GM19035 (cell line): ENCODE measurements at regions not wholly inside any gene's neighbourhood (a gene's known extent, or its start where the extent isn't known, plus 50 kb on each side); places are given as distances from the start of the nearest gene placed in this dataset.

Experiments used
- ATAC-seq: cut with Tn5 transposase; IDR thresholded peaks from one replicate; pipeline ENCODE4 v1.9.1; 2021; ENCODE audit not compliant: unreplicated experiment

DNA sequence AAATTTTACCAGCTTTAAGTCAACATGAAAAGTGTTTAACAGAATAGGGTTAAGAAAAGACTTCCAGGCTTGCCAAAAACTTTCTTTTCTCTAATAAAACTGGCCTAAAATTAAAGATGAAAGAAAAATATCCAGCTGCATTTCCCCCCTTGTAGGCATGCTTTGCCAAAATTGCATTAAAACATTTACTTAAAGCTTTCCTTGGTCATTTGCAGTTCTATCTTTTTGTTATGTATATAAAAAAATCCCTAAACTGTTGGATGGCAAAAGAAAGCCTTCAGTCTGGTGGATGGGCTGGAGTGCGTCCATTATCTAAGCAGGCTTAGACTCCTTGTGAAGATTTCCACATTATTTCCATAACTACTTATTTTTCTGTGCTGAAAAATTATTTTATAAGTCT lies 105.4 kb upstream of the DSEL start:
- ATAC-seq = no peak

DNA sequence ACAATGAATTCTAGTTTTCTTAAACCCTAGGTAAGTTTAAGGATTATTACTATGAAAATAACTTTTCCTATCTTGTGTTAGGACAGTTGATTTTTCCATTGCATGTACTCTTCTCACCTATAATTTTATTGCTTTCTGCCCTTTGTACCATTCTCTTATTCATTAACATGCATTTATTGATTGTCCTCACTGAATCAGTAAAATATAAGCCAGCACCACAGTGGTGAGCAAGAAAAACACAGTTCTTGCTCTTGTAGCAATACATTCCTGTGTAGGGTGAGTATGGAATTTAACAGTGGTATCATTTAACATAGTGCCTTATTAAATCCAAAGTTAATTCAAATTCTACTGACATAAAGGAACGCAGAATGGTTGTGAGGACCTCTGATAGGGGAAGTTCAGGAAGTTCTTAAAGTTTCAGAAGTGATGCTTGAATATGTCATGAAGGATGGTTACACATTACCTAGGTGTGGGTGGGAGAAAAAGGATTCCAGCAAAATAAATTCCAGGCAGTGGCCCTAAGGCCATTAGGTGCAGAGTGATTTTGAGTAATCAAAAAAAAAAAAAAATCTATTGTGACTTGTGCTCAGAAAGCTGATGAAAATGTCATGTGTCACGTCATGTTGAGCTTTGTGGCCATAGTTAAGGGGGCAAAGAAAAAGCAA lies 104.7 kb upstream of the DSEL start:
- no peak for ATAC-seq

DNA sequence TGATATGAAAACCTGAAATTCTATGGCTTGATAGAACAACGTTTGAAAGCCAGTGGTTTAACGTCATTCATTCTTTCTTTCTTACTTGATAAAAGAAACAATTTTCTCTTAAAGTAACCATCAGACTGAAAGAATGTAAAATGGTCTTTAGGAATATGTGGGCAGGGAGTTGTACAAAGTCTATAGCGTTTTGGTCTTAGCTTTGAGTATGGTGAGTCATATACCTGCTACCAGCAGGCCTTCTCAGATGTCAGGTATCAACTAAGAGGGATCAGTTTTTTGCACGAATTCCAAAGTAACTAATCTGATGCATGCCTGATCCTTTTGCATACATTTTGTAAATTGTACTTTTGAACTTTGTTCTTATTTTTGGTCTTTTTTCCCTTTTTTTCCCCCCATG lies 101.5 kb upstream of the DSEL start:
- ATAC-seq = no peak

DNA sequence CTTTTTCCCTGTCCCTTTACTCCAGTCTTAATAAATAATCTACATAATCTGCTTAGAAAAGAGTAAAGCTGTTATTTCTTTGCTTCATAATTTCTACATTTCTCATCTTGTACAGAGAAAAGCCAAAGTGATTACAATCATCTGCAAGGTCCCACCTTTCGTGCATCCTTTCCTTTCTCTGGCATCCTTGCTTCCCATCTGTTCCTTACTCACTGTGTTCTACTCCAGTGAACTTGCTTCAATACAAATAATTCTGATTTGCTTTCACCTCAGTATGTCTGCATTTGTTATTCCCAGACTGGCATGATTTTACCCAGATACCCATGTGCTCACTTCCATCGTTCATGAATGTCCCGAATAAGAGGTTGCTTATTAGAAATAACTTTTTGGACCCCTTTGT lies 99.4 kb upstream of the DSEL start:
- no peak for ATAC-seq

DNA sequence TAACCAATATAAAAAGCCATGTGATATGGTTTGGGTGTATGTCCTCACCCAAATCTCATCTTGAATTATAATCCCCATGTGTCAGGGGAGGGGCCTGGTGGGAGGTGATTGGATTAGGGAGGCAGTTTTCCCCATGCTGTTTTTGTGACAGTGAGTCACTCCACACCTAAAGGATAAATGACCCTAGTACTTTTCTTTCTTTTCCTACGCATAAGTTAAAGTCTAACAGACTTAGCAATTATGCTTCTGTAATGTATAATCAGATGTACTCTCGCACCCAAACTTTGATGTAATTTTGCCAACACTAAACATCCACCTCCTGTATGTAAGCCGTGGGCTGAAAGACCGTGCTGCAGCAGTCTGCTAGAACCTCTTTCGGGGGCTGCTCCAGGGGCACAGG lies 97.2 kb upstream of the DSEL start:
- no peak for ATAC-seq

DNA sequence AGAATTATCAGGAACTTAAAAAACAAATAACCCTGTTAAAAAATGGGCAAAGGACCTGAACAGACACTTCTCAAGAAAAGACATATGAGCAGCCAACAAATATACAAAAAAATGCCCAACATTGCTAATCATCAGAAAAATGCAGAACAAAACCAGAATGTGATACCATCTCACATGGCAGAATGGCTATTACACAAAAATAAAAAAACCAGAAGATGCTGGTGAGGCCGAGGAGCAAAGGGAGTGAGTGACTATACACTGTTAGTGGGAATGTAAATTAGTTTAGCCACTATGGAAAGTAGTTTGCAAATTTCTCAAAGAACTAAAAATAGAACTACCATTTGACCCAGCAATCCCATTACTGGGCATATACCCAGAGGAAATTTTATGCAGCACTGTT lies 95.8 kb upstream of the DSEL start:
- ATAC-seq = no peak

DNA sequence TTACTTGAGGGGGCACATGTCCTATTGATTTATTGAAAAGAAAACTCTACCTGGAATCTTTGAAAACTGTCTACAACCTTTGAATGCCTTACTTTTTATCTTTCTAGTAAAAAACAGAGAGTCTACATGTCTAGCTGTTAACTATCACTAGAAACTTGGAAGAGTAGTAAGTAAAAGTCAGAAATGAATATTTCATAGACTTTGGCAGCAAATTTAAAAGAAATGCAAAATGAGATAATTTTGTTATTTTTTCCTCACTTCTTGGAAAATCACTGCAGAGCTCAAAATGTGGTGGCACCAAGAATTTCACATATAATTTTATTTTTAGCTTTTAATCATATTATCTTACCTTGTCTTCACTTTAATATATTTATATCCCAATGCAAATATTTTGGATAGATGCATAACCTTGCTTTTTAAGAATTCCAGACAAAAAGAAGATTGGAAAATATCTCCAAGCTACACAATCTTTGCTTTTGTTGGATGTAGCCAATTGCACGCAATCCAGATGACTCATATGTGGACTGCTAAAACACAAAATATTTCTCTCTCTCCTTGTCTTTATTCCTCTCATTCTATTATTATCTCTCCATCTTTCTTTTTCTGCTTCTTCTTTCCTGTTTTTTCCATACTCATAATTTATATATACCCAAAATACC lies 92.2 kb upstream of the DSEL start:
- no peak for ATAC-seq

DNA sequence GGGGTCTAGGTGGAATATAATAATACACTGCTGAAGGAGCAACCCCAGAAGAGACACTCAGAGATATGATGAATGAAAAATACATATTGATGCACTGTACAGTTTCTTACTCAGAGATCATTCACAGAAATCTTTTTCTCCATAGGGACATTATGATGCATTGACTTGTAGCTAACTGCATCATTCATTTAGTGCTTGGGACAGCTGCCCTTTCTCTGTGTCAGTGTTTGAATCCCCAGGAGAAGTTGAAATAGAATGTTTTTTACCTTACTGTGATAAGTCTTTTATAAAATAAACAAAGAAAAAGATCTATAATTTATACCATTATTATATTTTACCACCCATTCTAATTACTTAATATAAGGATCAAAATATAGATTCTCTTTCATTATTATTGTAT lies 91.7 kb upstream of the DSEL start:
- ATAC-seq = no peak

DNA sequence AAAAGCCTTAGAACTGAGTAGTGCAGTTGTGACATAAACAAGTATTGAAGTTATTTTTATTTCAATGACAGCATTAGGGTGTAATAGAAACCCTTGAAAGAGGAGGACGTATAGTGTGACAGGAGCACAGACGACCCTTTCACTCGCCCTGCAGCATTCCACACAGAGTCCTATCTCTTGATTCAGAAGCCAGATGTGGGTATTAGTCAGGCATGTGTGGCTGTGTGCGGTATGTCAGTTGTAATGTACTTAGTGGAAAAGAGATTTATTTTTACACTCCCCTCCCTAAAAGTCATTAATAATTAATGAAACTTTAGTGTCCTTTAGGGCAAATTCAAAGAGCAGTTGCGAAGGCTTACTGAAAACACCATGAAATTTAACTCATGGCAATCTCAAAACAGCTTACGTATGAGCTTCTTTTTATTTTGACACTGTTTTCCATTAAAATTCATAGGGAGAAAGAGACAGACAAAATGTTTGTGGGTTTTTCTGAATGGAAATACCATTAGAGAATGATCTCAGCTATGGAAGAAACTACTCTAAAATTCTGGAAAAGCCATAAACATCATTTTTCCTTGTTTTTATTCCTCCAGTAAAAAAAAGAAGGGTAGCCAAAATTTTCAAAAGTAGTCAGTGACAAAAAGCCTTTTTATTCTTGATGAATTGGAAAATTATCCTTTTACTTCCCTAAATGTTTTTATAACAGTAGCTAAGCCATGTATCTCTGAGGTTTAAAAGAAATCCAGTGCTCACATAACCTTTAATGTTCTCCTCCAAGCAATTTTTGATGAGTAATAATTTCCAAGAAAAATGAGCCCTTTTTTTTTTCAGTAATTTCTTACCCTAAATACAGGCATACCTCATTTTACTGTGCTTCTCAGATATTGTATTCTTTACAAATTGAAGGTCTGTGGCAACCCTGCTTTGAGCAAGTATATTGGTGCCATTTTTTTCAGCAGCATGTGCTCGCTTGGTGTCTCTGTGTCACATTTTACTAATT lies 84.0 kb upstream of the DSEL start:
- ATAC-seq = no peak

DNA sequence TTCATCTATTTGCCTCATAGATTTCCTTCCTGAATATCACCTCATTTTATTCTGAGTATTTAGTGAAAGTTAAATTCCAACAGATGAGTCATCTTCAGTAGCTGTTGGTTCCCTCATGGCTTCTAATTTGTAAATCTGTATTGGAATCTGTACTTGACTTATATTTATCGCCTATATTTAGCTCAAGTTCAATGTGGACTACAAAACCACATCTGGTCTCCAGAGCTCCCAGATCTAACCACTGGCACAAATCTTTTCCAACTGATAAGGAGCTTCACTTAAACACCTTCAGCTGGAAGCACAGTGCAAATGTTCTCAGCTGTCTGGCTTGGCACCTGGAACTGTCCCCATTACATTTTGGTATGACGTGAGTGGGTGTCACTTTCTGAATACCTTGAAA lies 82.8 kb upstream of the DSEL start:
- ATAC-seq = no peak

DNA sequence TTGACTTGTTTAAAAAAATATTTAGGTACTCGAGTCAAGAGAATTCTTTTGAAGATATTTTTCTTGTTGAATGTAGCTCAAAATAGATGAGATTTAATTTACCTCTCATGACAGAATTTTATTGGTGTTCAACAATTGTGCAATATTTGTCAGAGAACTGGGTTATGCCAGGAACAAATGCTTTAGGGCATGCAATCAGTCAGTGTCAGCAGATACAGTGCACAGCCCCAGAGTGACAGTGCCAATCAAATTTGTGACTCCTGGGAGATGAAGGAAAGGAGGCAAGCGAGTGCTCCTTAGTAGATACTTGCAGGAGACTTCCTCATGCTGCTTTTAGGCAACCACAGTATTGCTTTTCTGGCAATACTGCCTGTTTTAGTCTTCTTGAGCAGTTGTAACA lies 81.2 kb upstream of the DSEL start:
- no peak for ATAC-seq

DNA sequence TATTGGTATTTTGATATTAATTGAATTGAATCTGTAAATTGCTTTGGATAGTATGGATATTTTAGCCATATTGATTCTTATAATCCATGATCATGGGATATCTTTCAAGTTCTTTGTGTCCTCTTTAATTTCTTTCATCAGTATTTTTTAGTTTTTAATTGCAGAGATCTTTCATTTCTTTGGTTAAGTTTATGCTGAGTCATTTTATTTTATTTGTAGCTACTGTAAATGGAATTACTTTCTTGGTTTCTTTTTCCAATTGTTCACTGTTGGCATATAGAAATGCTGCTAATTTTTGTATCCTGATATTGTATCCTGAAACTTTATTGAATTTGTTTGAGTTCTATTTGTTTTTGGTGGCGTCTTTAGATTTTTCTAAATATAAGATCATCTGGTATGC lies 79.5 kb upstream of the DSEL start:
- ATAC-seq = no peak

DNA sequence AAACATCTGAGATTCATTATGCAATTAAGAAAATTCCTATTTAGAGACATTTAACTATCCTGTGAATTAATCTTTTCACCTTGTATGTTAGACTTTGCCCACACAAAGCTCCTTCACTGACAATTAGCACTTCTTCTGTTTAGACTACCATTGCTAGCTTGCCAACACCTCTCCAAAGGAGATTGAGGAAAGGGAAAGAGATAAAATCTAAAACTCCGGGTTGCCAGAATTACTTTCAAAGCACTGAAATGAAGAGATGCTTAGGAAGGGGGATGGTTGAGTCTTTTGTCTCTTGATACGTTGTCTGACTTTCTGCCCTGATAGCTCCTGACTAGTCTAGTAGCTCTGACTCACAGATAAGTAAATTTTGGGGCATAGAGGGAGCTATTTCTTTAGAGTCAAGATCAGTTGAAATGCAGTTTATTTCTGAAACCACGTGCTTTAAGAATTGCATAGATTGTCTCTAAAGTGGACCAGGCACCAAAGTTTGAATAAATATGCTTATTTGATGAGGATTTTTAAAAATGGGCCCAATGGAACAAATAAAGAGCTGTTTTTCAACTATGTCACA lies 74.1 kb upstream of the DSEL start:
- no peak for ATAC-seq

DNA sequence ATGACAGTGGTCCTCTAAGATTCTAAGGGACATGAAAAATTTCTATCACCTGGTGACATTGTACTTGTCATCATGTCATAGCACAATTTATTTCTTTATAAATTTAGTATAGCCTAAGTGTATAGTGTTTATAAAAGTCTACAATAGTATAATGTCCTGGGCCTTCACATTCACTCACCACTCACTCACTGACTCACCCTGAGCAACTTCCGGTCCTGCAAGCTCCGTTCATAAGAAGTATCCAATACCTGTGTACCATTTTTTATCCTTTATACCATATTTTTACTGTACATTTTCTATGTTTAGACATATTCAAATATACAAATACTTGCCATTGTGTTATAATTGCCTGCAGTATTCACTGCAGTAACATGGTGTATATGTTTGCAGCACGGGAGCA lies 72.8 kb upstream of the DSEL start:
- no peak for ATAC-seq

DNA sequence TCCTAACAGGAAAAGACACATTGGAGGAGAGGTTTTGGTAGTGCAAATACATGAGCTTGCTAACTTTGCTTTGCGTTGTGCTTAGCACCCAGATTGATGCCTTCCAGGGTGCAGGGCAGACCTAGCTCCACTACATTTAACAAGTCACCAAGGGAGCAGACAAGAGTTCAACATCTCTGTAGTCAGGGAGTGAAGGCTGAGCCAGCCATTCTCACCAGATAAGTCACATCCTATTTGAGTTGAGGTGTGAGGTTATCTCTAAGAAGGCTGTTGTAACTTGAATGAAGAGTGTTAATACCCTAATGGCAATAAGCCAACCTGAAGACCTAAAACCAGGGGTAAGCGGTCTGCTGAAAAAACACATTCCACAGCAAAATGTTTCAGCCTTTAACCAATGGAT lies 69.6 kb upstream of the DSEL start:
- no peak for ATAC-seq

DNA sequence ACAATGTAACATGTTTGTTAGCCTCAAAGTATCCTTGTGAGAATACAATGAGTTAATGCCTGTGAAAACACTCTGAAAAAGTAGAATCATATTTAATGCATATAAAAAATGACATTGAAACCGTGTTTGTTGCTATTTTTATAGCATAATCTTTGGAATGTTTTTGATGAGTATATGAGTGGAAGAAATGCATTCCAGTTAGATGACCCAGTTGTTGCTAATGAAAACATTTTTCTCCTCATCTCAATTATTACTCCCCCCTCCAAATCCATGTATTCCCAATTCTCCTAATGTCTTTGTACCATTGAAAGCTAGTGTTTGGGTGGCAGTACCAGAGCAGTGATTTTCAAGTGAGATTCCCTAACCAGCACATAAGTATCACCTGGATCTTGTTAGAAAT lies 67.1 kb upstream of the DSEL start:
- no peak for ATAC-seq

DNA sequence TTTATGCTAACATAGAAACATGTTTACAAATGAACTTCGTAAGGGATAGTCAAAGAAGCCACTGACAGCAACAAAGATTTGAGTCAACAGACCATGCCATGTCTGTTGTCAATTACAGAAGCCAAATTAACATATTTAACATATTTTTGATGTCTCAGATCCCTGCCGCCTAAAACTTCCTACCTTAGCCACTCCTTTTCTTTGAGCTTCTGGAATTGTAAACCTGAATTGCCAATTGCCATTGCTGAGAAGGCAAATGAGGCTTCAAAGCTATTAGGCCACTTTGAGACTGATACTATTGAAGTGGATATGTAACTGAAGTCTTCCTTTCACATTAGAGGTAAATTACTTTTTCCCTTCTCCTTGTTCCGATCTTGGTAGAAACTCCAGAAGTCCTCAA lies 66.0 kb upstream of the DSEL start:
- ATAC-seq = no peak

DNA sequence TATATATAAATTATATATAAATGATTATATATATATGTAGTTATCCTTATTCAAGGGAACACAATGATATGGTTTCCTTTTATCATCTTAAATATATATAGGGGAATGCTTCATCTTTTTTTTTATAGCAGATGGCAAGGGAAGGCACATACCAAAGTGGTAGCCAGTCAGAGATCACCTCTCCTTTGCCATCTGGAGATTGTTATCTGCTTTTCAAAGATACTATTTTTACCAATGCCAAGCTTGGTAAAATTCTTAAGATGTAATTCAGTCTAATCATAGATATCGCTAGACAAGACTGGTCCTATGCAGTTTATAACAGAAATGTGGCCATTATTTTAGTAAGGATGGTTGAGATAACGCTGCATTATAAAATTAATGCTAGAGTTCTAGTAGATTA lies 64.7 kb upstream of the DSEL start:
- no peak for ATAC-seq

DNA sequence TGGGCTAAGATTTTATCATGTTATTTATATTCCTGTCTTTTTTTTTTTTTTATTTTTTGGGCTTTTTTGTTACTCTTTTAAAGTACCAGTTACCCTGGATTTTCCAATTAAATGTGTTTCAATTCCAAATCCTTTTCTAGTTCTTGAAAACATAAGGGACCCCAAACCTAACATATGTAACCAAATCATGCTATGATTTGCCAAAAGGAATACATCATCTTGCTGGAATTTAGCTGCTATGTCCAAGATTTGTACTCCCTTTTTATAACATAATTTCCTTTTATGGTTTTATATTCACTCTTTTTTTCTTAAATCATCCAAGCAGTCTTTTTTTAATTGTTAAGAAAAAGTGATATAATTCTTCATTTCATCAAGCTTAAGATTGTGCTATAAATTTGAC lies 60.9 kb upstream of the DSEL start:
- no peak for ATAC-seq

DNA sequence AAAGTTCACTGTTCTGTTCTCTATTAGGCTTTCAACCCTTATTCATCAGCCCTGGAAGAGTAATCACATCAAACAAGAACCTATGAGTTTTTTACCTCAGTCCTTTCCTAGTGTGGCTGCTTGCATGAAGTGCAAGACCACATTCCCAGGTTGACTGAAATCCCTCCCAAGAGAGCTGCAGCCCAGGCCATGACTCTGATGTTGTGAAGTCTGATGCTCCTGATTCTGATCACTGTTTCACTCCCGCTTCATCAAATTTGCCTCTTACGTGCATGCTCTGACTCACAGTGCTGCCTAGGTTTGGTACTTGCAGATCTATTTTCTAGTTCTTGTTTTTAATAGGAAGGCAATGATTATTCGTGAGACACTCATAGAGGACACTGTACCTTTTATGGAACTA lies 58.2 kb upstream of the DSEL start:
- ATAC-seq = no peak

DNA sequence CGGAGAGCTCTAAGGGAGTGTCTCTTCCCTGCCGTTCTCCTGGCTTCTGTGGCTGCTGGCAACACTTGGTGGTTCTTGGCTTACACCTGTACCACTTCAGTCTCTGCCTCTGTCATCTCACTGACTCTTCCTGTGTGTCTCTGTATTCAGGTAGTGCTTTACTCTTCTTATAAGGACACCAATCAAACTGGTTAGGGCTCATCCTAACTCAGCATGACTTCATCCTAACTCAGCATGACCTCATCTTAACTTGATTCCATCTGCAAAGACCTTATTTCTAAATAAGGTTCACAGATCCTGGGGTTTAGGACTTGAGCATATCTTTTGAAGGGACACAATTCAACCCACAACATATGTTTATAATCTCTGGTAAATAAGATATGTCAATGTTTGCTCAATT lies 51.6 kb upstream of the DSEL start:
- no peak for ATAC-seq
